ENCODE measurements at regions not wholly inside any gene's neighbourhood (a gene's known extent, or its start where the extent isn't known, plus 50 kb on each side); places are given as distances from the start of the nearest gene placed in this dataset.

GRCh38 chr2:210798180-210798579 lies 241.8 kb downstream of the CPS1 start:
- H3K9me3 ChIP-seq (ENCODE audit: control insufficient read depth, insufficient read depth, low read length) = no peaks in the 10 kb centered on the region
- no peak overlapping the region for H3K4me3 ChIP-seq (ENCODE audit: low read depth, low read length)
- H3K36me3 ChIP-seq (ENCODE audit: control insufficient read depth, insufficient read depth, low read length) = no peaks in the 10 kb centered on the region
- no peaks in the 10 kb centered on the region for H3K4me1 ChIP-seq (ENCODE audit: control insufficient read depth, insufficient read depth, low read length)
- no peaks in the 10 kb centered on the region for H3K27me3 ChIP-seq (ENCODE audit: control insufficient read depth, insufficient read depth, low read length)
- no peak overlapping the region for H3K9ac ChIP-seq (ENCODE audit: low read depth, low read length)

DNA sequence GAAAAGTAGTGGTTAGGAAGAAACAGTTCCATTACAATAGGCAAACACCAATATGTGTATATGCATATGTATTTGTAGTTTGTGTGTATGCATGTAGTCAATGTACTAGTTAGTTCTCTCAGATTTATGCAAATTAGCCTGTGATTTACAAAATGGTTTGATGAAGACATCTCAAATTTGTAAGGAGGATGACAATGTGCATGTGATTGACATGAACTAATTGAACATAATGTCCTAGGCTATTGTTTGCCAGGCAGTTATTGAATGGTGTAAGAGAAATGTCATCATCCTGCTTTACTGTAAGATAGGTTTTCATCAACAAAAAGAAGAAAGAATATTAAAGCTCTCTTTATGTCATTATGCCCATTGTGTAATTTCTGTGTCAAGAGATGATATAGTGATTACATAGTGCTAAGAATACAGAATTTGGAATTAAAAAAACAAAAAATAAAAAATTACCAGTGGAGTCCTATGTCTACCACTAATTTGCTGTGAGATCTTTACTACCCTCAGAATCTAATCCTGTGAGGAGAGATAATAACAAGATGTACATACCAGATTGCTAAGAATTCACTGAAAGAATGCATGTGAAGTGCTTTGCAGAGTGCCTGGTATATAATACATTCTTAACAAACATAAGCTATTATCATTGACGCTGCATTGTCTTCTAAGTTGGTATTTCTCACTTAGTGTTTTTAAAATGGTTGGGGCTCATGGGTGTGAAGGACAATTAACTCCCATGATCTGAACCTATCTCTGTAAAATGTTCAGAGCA lies 258.0 kb downstream of the CPS1 start:
- Histone ChIP-seq H3K4me3 (ENCODE audit: low read depth, low read length) (no peak overlapping the region), H3K4me1 (ENCODE audit: control insufficient read depth, insufficient read depth, low read length) (no peaks in the 10 kb centered on the region), H3K9me3 (ENCODE audit: control insufficient read depth, insufficient read depth, low read length) (no peaks in the 10 kb centered on the region), H3K36me3 (ENCODE audit: control insufficient read depth, insufficient read depth, low read length) (no peaks in the 10 kb centered on the region), H3K9ac (ENCODE audit: low read depth, low read length) (no peak overlapping the region), H3K27me3 (ENCODE audit: control insufficient read depth, insufficient read depth, low read length) (no peaks in the 10 kb centered on the region)

- H3K9ac ChIP-seq (ENCODE audit: low read depth, low read length) = no peak overlapping the region
- H3K9me3 ChIP-seq (ENCODE audit: control insufficient read depth, insufficient read depth, low read length) = no peaks in the 10 kb centered on the region
- H3K36me3 ChIP-seq (ENCODE audit: control insufficient read depth, insufficient read depth, low read length) = no peaks in the 10 kb centered on the region
- H3K4me1 ChIP-seq (ENCODE audit: control insufficient read depth, insufficient read depth, low read length) = no peaks in the 10 kb centered on the region
- H3K27me3 ChIP-seq (ENCODE audit: control insufficient read depth, insufficient read depth, low read length) = no peaks in the 10 kb centered on the region
- H3K4me3 ChIP-seq (ENCODE audit: low read depth, low read length) = no peak overlapping the region
Observed at GRCh38 chr2:210816769-210817168, 260.4 kb downstream of the CPS1 start.

- Histone ChIP-seq H3K27me3 (ENCODE audit: control insufficient read depth, insufficient read depth, low read length) (no peaks in the 10 kb centered on the region), H3K4me3 (ENCODE audit: low read depth, low read length) (no peak overlapping the region), H3K4me1 (ENCODE audit: control insufficient read depth, insufficient read depth, low read length) (no peaks in the 10 kb centered on the region), H3K9ac (ENCODE audit: low read depth, low read length) (no peak overlapping the region), H3K36me3 (ENCODE audit: control insufficient read depth, insufficient read depth, low read length) (no peaks in the 10 kb centered on the region), H3K9me3 (ENCODE audit: control insufficient read depth, insufficient read depth, low read length) (no peaks in the 10 kb centered on the region)
Observed at GRCh38 chr2:210818473-210818872, 262.1 kb downstream of the CPS1 start.

- no peak overlapping the region for H3K4me3 ChIP-seq (ENCODE audit: low read depth, low read length)
- H3K27me3 ChIP-seq (ENCODE audit: control insufficient read depth, insufficient read depth, low read length) = no peaks in the 10 kb centered on the region
- no peak overlapping the region for H3K9ac ChIP-seq (ENCODE audit: low read depth, low read length)
Observed at GRCh38 chr2:210833403-210833802, 277.0 kb downstream of the CPS1 start.

GRCh38 chr2:210839034-210839433 lies 282.6 kb downstream of the CPS1 start:
- Histone ChIP-seq H3K27me3 (ENCODE audit: control insufficient read depth, insufficient read depth, low read length) (no peaks in the 10 kb centered on the region), H3K9ac (ENCODE audit: low read depth, low read length) (no peak overlapping the region), H3K36me3 (ENCODE audit: control insufficient read depth, insufficient read depth, low read length) (no peaks in the 10 kb centered on the region), H3K9me3 (ENCODE audit: control insufficient read depth, insufficient read depth, low read length) (no peaks in the 10 kb centered on the region), H3K4me3 (ENCODE audit: low read depth, low read length) (no peak overlapping the region), H3K4me1 (ENCODE audit: control insufficient read depth, insufficient read depth, low read length) (peaks cover 4% of the 10 kb centered on the region)

More at GRCh38 chr2:210833403-210833802, 277.0 kb downstream of the CPS1 start:
- Histone ChIP-seq H3K4me1 (ENCODE audit: control insufficient read depth, insufficient read depth, low read length) (no peaks in the 10 kb centered on the region), H3K9me3 (ENCODE audit: control insufficient read depth, insufficient read depth, low read length) (no peaks in the 10 kb centered on the region), H3K36me3 (ENCODE audit: control insufficient read depth, insufficient read depth, low read length) (no peaks in the 10 kb centered on the region)

GRCh38 chr2:210839450-210839849 lies 283.1 kb downstream of the CPS1 start:
- Histone ChIP-seq H3K4me3 (ENCODE audit: low read depth, low read length) (no peak overlapping the region), H3K36me3 (ENCODE audit: control insufficient read depth, insufficient read depth, low read length) (no peaks in the 10 kb centered on the region), H3K9ac (ENCODE audit: low read depth, low read length) (no peak overlapping the region)

GRCh38 chr2:210842896-210843295 lies 286.5 kb downstream of the CPS1 start:
- Histone ChIP-seq H3K4me3 (ENCODE audit: low read depth, low read length) (no peak overlapping the region), H3K36me3 (ENCODE audit: control insufficient read depth, insufficient read depth, low read length) (no peaks in the 10 kb centered on the region), H3K27me3 (ENCODE audit: control insufficient read depth, insufficient read depth, low read length) (no peaks in the 10 kb centered on the region), H3K4me1 (ENCODE audit: control insufficient read depth, insufficient read depth, low read length) (peaks cover 4% of the 10 kb centered on the region), H3K9ac (ENCODE audit: low read depth, low read length) (no peak overlapping the region), H3K9me3 (ENCODE audit: control insufficient read depth, insufficient read depth, low read length) (no peaks in the 10 kb centered on the region)

More at GRCh38 chr2:210839450-210839849, 283.1 kb downstream of the CPS1 start:
- H3K4me1 ChIP-seq (ENCODE audit: control insufficient read depth, insufficient read depth, low read length) = peaks cover 4% of the 10 kb centered on the region
- H3K27me3 ChIP-seq (ENCODE audit: control insufficient read depth, insufficient read depth, low read length) = no peaks in the 10 kb centered on the region
- H3K9me3 ChIP-seq (ENCODE audit: control insufficient read depth, insufficient read depth, low read length) = no peaks in the 10 kb centered on the region

DNA sequence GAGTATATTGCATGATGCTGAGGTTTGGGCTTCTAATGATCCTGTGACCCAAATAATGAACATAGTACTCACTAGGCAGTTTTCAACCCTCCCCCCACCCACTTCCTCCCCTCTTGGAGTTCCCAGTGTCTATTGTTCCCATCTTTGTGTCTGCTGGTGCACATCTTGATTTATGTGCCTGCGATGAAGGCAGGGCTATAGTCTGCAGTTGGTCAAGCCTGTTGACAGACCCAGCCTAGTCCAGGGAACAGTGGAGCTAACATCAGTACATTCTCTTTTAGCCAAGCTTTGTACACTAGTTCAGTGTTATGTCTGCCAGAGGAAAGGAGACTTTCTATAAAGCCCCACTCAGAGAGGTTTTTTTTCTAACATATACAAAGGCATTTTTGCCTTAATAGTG lies 287.6 kb downstream of the CPS1 start:
- no peak overlapping the region for H3K9ac ChIP-seq (ENCODE audit: low read depth, low read length)
- peaks cover 4% of the 10 kb centered on the region for H3K4me1 ChIP-seq (ENCODE audit: control insufficient read depth, insufficient read depth, low read length)
- H3K36me3 ChIP-seq (ENCODE audit: control insufficient read depth, insufficient read depth, low read length) = no peaks in the 10 kb centered on the region
- H3K9me3 ChIP-seq (ENCODE audit: control insufficient read depth, insufficient read depth, low read length) = no peaks in the 10 kb centered on the region
- H3K4me3 ChIP-seq (ENCODE audit: low read depth, low read length) = no peak overlapping the region
- no peaks in the 10 kb centered on the region for H3K27me3 ChIP-seq (ENCODE audit: control insufficient read depth, insufficient read depth, low read length)

- Histone ChIP-seq H3K9me3 (ENCODE audit: control insufficient read depth, insufficient read depth, low read length) (no peaks in the 10 kb centered on the region), H3K4me1 (ENCODE audit: control insufficient read depth, insufficient read depth, low read length) (peaks cover 16% of the 10 kb centered on the region), H3K4me3 (ENCODE audit: low read depth, low read length) (no peak overlapping the region)
Observed at GRCh38 chr2:210859314-210859713, 302.9 kb downstream of the CPS1 start.

GRCh38 chr2:210860276-210860675 lies 303.9 kb downstream of the CPS1 start:
- Histone ChIP-seq H3K9ac (ENCODE audit: low read depth, low read length) (no peak overlapping the region), H3K4me1 (ENCODE audit: control insufficient read depth, insufficient read depth, low read length) (peaks cover 16% of the 10 kb centered on the region), H3K9me3 (ENCODE audit: control insufficient read depth, insufficient read depth, low read length) (no peaks in the 10 kb centered on the region), H3K27me3 (ENCODE audit: control insufficient read depth, insufficient read depth, low read length) (no peaks in the 10 kb centered on the region), H3K4me3 (ENCODE audit: low read depth, low read length) (no peak overlapping the region), H3K36me3 (ENCODE audit: control insufficient read depth, insufficient read depth, low read length) (no peaks in the 10 kb centered on the region)

More at GRCh38 chr2:210859314-210859713, 302.9 kb downstream of the CPS1 start:
- no peak overlapping the region for H3K9ac ChIP-seq (ENCODE audit: low read depth, low read length)
- H3K36me3 ChIP-seq (ENCODE audit: control insufficient read depth, insufficient read depth, low read length) = no peaks in the 10 kb centered on the region
- H3K27me3 ChIP-seq (ENCODE audit: control insufficient read depth, insufficient read depth, low read length) = no peaks in the 10 kb centered on the region

DNA sequence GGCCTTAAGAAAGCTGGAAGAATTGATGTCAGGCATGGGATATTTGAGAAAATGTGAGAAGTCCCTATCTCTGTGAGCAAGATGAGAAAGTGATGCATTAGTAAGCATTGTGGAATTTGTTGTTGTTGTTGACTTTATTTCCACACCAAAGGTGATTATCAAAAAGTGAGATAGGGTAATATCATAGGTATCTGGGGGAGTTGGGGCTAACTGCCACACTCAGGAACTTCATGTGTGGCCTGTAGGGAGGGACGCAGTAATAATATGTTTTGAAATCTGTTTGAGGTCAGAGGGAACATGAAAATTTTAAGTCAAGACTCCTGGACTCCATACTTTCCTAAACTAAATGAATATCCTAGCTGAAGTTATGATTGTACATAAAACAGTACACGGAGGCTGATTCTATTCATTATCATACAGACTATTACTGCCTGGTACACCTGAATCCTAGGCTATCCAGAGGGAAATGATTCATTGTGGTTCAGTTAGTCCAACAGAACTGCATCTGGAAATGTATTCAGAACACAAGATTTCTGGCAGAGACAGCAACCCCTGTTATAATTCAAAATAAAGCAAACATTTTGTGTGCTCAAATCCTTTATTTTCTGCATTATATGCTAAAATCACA lies 304.8 kb downstream of the CPS1 start:
- no peaks in the 10 kb centered on the region for H3K9me3 ChIP-seq (ENCODE audit: control insufficient read depth, insufficient read depth, low read length)
- H3K27me3 ChIP-seq (ENCODE audit: control insufficient read depth, insufficient read depth, low read length) = no peaks in the 10 kb centered on the region
- no peak overlapping the region for H3K9ac ChIP-seq (ENCODE audit: low read depth, low read length)
- H3K36me3 ChIP-seq (ENCODE audit: control insufficient read depth, insufficient read depth, low read length) = no peaks in the 10 kb centered on the region
- no peak overlapping the region for H3K4me3 ChIP-seq (ENCODE audit: low read depth, low read length)
- H3K4me1 ChIP-seq (ENCODE audit: control insufficient read depth, insufficient read depth, low read length) = peaks cover 16% of the 10 kb centered on the region

All from iPS-15b (cell line).